ENCODE measurements at regions not wholly inside any gene's neighbourhood (a gene's known extent, or its start where the extent isn't known, plus 50 kb on each side); places are given as distances from the start of the nearest gene placed in this dataset.

- TF ChIP-seq CTCF (IDR thresholded peaks at IDR 0.05; ENCODE audit: poor library complexity), result no peak
- TF ChIP-seq EZH2 (IDR thresholded peaks at IDR 0.05; ENCODE audit: borderline replicate concordance), result no peak
- no peak for TF ChIP-seq EZH2phosphoT487 (IDR thresholded peaks at IDR 0.05; ENCODE audit: low read depth, severe bottlenecking, unreplicated experiment)
Measured at GRCh38 chr3:30443756-30444673, 162.4 kb upstream of the TGFBR2 start.

Measured in hepatocyte (in vitro differentiated cells).